CD14-positive monocyte (primary cell): ENCODE measurements at regions not wholly inside any gene's neighbourhood (a gene's known extent, or its start where the extent isn't known, plus 50 kb on each side); places are given as distances from the start of the nearest gene placed in this dataset.

Source experiments
- DNase-seq, 3 donors: peaks; one replicate each; pipeline ENCODE4 v3.0.0-alpha.2; 2011 to 2022
- H2AFZ ChIP-seq: 2 replicates; pipeline ENCODE4 v1.6.0; 2012; ENCODE audit warnings: mild to moderate bottlenecking, low read depth, low read length, inconsistent platforms; ENCODE audit not compliant: insufficient read depth, poor library complexity, severe bottlenecking
- H3K27ac ChIP-seq, 2 donors: 1 replicate in 1 of 2; 2 replicates in 1 of 2; pipeline ENCODE4 v1.5.1; 2012 to 2013; ENCODE audit warnings: low read length in 2 of 2, control low read depth in 1 of 2, inconsistent platforms in 1 of 2, low read depth in 1 of 2, mild to moderate bottlenecking in 1 of 2
- H3K27me3 ChIP-seq, 2 donors: one replicate each; pipeline versions ENCODE4 v1.6.0 to v1.6.1; 2011 to 2013; ENCODE audit warnings: low read length in 2 of 2; ENCODE audit not compliant: control insufficient read depth in 2 of 2, insufficient read depth in 2 of 2
- H3K36me3 ChIP-seq, 2 donors: replicated peaks in 1 of 2; 1 replicate in 1 of 2; 2 replicates in 1 of 2; pipeline versions ENCODE4 v1.5.1 to v1.6.1; 2012 to 2013; ENCODE audit warnings: low read length in 2 of 2, control low read depth in 1 of 2, inconsistent platforms in 1 of 2, mild to moderate bottlenecking in 1 of 2; ENCODE audit not compliant: insufficient read depth in 2 of 2, control insufficient read depth in 1 of 2
- H3K4me1 ChIP-seq, 2 donors: 1 replicate in 1 of 2; 2 replicates in 1 of 2; pipeline versions ENCODE4 v1.5.1 to v1.6.1; 2012 to 2013; ENCODE audit warnings: low read length in 2 of 2, control low read depth in 1 of 2, inconsistent platforms in 1 of 2, mild to moderate bottlenecking in 1 of 2, moderate library complexity in 1 of 2; ENCODE audit not compliant: insufficient read depth in 2 of 2, control insufficient read depth in 1 of 2
- H3K4me2 ChIP-seq: replicated peaks from 2 replicates; pipeline ENCODE3; 2012; ENCODE audit warnings: low read length, moderate library complexity, mild to moderate bottlenecking; ENCODE audit not compliant: poor library complexity, severe bottlenecking; ENCODE audit errors: extremely low read depth
- H3K4me3 ChIP-seq, 3 experiments: fragments of 200-600 bp in 1 of 3; sonication (generic) in 1 of 3; replicated peaks in 1 of 3; 1 replicate in 2 of 3; 2 replicates in 1 of 3; pipeline ENCODE4 v1.5.1; 2011 to 2013; ENCODE audit warnings: low read length in 3 of 3, mild to moderate bottlenecking in 3 of 3, control low read depth in 2 of 3, low read depth in 2 of 3, inconsistent platforms in 1 of 3, moderate library complexity in 1 of 3
- H3K79me2 ChIP-seq: 2 replicates; pipeline ENCODE4 v1.6.0; 2012; ENCODE audit warnings: mild to moderate bottlenecking, control low read depth, inconsistent platforms, low read length, moderate library complexity; ENCODE audit not compliant: insufficient read depth
- H3K9ac ChIP-seq: 2 replicates; pipeline ENCODE4 v1.6.0; 2017; ENCODE audit warnings: low read length, mild to moderate bottlenecking; ENCODE audit not compliant: insufficient read depth, poor library complexity, severe bottlenecking
- H3K9me3 ChIP-seq, 2 donors: replicated peaks in 1 of 2; 1 replicate in 1 of 2; 2 replicates in 1 of 2; pipeline versions ENCODE4 v1.5.1 to v1.6.1; 2012 to 2013; ENCODE audit warnings: low read length in 2 of 2, control low read depth in 1 of 2; ENCODE audit not compliant: control insufficient read depth in 1 of 2, insufficient read depth in 1 of 2
- H4K20me1 ChIP-seq: 2 replicates; pipeline ENCODE4 v1.6.0; 2012; ENCODE audit warnings: mild to moderate bottlenecking, low read length, control low read depth, moderate library complexity; ENCODE audit not compliant: insufficient read depth
- H3K27ac Mint-ChIP-seq, 7 donors: one replicate each; pipeline ENCODE4 v1.8.0; 2020; ENCODE audit warnings: mild to moderate bottlenecking in 7 of 7, mixed read lengths in 7 of 7, moderate library complexity in 6 of 7, inconsistent platforms in 2 of 7
- H3K27me3 Mint-ChIP-seq, 3 donors: one replicate each; pipeline ENCODE4 v1.8.0; 2021 to 2022; ENCODE audit warnings: low read depth in 3 of 3, mild to moderate bottlenecking in 3 of 3, mixed read lengths in 3 of 3, moderate library complexity in 3 of 3, inconsistent platforms in 1 of 3
- H3K36me3 Mint-ChIP-seq, 2 donors: one replicate each; pipeline ENCODE4 v1.8.0; 2020; ENCODE audit warnings: mixed read lengths in 2 of 2, inconsistent platforms in 1 of 2, mild to moderate bottlenecking in 1 of 2
- H3K4me1 Mint-ChIP-seq: one replicate; pipeline ENCODE4 v1.8.0; 2020; ENCODE audit warnings: mild to moderate bottlenecking, mixed read lengths
- H3K4me3 Mint-ChIP-seq, 2 donors: one replicate each; pipeline ENCODE4 v1.8.0; 2020; ENCODE audit warnings: mild to moderate bottlenecking in 2 of 2, mixed read lengths in 2 of 2, moderate library complexity in 1 of 2
- H3K9me3 Mint-ChIP-seq, 7 donors: one replicate each; pipeline ENCODE4 v1.8.0; 2020 to 2022; ENCODE audit warnings: mixed read lengths in 7 of 7, mild to moderate bottlenecking in 6 of 7, moderate library complexity in 6 of 7, inconsistent platforms in 2 of 7
- WGBS: methylation state at CpG from one replicate; pipeline ENCODE4 v1.1.5; 2013; ENCODE audit warnings: missing lambda C conversion rate; ENCODE audit not compliant: insufficient coverage; 5-methylcytosine and 5-hydroxymethylcytosine counted together
- intact Hi-C, 2 donors: fragments of 100-400 bp; cut with micrococcal nuclease; formaldehyde crosslinking; loops; one replicate each; pipeline versions ENCODE4 v1.15.0 to v1.15.1; 2023
- TF ChIP-seq, protein P1 (sequence below): fragments of 200-600 bp; IDR thresholded peaks from one replicate; pipeline ENCODE4 v1.8.0; 2022; ENCODE audit warnings: antibody characterized with exemption, mild to moderate bottlenecking

DNA sequence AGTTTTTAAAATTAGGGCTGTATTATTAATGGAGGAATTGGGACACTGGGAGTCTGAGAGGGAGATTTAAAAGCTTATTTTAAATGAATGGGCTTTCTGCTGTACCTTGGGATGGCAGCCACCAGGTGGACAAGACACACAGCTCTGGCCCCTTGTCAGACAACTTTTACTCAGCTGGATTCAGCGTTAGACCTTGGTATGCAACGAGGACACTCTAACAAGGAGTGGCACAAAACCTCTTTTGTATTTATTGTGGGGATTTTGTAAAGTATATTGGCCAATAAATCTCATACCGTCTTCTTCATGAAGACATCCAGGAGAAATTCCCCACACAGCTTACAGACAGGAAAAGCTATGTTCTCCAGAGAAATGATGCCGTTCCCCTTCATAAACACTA, 105.7 kb downstream of the LCA5 start:
- H3K9ac ChIP-seq, result no peak overlapping the region
- WGBS, result 80% methylated on average over 1 of the region's 4 CpGs
- H3K9me3 ChIP-seq, result no peaks in the 10 kb centered on the region
- H3K4me3 Mint-ChIP-seq, result no peak overlapping the region
- no peaks in the 10 kb centered on the region for H3K27me3 Mint-ChIP-seq
- H3K4me1 ChIP-seq, result no peaks in the 10 kb centered on the region
- peaks cover 0 to 3% (median 0%) of the 10 kb centered on the region in 7 donors for H3K9me3 Mint-ChIP-seq
- no peak overlapping the region for H2AFZ ChIP-seq
- no peak overlapping the region for H3K27ac ChIP-seq
- H3K4me2 ChIP-seq, result no peak overlapping the region
- no peaks in the 10 kb centered on the region for H3K27me3 ChIP-seq
- no peaks in the 10 kb centered on the region for H4K20me1 ChIP-seq
- no peaks in the 10 kb centered on the region for H3K79me2 ChIP-seq
- no peaks in the 10 kb centered on the region for H3K4me1 Mint-ChIP-seq
- no peak overlapping the region for H3K4me3 ChIP-seq
- H3K27ac Mint-ChIP-seq, result no peak overlapping the region
- TF ChIP-seq, protein P1, sequence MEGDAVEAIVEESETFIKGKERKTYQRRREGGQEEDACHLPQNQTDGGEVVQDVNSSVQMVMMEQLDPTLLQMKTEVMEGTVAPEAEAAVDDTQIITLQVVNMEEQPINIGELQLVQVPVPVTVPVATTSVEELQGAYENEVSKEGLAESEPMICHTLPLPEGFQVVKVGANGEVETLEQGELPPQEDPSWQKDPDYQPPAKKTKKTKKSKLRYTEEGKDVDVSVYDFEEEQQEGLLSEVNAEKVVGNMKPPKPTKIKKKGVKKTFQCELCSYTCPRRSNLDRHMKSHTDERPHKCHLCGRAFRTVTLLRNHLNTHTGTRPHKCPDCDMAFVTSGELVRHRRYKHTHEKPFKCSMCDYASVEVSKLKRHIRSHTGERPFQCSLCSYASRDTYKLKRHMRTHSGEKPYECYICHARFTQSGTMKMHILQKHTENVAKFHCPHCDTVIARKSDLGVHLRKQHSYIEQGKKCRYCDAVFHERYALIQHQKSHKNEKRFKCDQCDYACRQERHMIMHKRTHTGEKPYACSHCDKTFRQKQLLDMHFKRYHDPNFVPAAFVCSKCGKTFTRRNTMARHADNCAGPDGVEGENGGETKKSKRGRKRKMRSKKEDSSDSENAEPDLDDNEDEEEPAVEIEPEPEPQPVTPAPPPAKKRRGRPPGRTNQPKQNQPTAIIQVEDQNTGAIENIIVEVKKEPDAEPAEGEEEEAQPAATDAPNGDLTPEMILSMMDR, result peak; percentile 16
- no peak for DNase-seq
- intact Hi-C loops, result no loop called here
- no peaks in the 10 kb centered on the region for H3K36me3 Mint-ChIP-seq
- H3K36me3 ChIP-seq, result no peaks in the 10 kb centered on the region

DNA sequence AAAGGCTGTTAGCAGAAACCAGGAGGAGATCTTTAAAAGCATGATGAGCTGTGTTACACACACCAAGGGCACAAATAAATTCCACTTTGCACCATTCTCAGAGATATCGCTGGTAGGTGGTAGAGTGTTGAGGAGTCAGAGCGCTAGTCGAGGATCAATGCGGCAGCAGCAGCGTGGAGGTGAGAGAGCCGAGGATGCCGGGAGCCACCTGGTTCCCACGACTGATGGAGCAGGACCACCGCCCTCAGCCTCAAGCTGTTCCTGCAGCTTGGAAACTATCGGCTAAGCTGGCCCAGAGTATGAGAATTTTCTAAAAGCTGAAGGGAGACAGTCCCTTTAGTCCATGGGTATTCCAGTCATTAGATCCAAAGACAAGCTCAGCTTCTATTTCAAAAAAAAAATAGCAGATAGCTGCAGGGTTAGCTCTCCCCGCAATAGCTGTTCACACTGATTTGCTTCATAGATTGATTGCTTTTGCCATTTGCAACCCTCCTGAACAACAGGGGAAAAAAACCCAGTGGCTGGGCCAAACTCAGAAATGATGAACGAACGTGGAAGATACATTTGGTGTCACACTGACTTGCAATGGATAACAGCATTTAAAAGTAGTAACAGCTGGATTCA, 106.2 kb downstream of the LCA5 start:
- no peaks in the 10 kb centered on the region for H3K36me3 ChIP-seq
- intact Hi-C loops, result no loop called here
- Mint-ChIP-seq H3K4me1 (no peaks in the 10 kb centered on the region), H3K27ac (no peak overlapping the region), H3K27me3 (no peaks in the 10 kb centered on the region), H3K4me3 (no peak overlapping the region), H3K9me3 (peaks cover 0 to 3% (median 0%) of the 10 kb centered on the region in 7 donors), H3K36me3 (no peaks in the 10 kb centered on the region)
- H3K79me2 ChIP-seq, result no peaks in the 10 kb centered on the region
- no peaks in the 10 kb centered on the region for H3K4me1 ChIP-seq
- no peak overlapping the region for H2AFZ ChIP-seq
- no peak for DNase-seq
- WGBS, result 98% methylated on average over 8 of the region's 13 CpGs
- TF ChIP-seq, protein P1, result no peak
- no peaks in the 10 kb centered on the region for H3K9me3 ChIP-seq
- no peak overlapping the region for H3K9ac ChIP-seq
- no peaks in the 10 kb centered on the region for H4K20me1 ChIP-seq
- H3K27me3 ChIP-seq, result no peaks in the 10 kb centered on the region
- H3K4me2 ChIP-seq, result no peak overlapping the region
- H3K4me3 ChIP-seq, result no peak overlapping the region
- no peak overlapping the region for H3K27ac ChIP-seq
